Chondrocyte (in vitro differentiated cells): ENCODE measurements at regions not wholly inside any gene's neighbourhood (a gene's known extent, or its start where the extent isn't known, plus 50 kb on each side); places are given as distances from the start of the nearest gene placed in this dataset.

ENCODE experiments used
- DNase-seq: peaks from one replicate; pipeline ENCODE4 v3.0.0; 2021; ENCODE audit warnings: mixed read lengths, low spot score
- H3K27ac Mint-ChIP-seq: one replicate; pipeline ENCODE4 v1.8.0; 2021; ENCODE audit warnings: mild to moderate bottlenecking, moderate library complexity, mixed read lengths; ENCODE audit not compliant: unreplicated experiment
- H3K27me3 Mint-ChIP-seq: 2 replicates; pipeline ENCODE4 v1.8.0; 2021; ENCODE audit warnings: low read depth, mixed read lengths
- H3K36me3 Mint-ChIP-seq: 2 replicates; pipeline ENCODE4 v1.8.0; 2021; ENCODE audit warnings: low read depth, mixed read lengths
- H3K4me1 Mint-ChIP-seq: 2 replicates; pipeline ENCODE4 v1.8.0; 2021; ENCODE audit warnings: low read depth, mild to moderate bottlenecking, mixed read lengths
- H3K4me3 Mint-ChIP-seq: one replicate; pipeline ENCODE4 v1.8.0; 2021; ENCODE audit warnings: mild to moderate bottlenecking, moderate library complexity, mixed read lengths; ENCODE audit not compliant: unreplicated experiment
- H3K9me3 Mint-ChIP-seq: 2 replicates; pipeline ENCODE4 v1.8.0; 2021; ENCODE audit warnings: low read depth, mixed read lengths
- TF ChIP-seq, protein P1 (sequence below): fragments of 200-600 bp; sonication (generic); IDR thresholded peaks from 2 replicates; pipeline ENCODE4 v1.5.0; 2021; ENCODE audit warnings: antibody characterized with exemption, mild to moderate bottlenecking, moderate library complexity

DNA sequence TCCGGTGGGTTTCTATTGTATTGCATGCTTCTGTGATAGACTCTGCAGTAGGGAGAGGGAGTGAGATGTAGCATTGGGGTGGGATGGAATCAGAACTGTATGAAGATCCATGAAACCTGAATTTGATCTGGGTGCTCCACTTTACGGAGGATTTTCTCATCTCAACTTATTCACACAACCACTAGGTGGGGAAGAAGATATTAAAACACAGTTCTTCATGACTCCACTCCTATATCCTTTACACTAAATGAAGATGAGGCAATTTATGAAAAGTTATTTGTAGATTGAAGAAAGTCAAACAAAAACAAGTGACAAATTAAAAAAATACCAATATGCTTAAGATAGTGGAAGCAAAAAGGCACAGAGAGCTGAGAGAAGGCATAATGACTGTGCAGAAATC is 92.6 kb upstream of the PDGFD start:
- Mint-ChIP-seq H3K36me3 (no peaks in the 10 kb centered on the region), H3K4me1 (peaks cover 5% of the 10 kb centered on the region), H3K27ac (no peak overlapping the region), H3K27me3 (peaks cover 2% of the 10 kb centered on the region), H3K9me3 (peaks cover 2% of the 10 kb centered on the region), H3K4me3 (no peak overlapping the region)
- TF ChIP-seq, protein P1, sequence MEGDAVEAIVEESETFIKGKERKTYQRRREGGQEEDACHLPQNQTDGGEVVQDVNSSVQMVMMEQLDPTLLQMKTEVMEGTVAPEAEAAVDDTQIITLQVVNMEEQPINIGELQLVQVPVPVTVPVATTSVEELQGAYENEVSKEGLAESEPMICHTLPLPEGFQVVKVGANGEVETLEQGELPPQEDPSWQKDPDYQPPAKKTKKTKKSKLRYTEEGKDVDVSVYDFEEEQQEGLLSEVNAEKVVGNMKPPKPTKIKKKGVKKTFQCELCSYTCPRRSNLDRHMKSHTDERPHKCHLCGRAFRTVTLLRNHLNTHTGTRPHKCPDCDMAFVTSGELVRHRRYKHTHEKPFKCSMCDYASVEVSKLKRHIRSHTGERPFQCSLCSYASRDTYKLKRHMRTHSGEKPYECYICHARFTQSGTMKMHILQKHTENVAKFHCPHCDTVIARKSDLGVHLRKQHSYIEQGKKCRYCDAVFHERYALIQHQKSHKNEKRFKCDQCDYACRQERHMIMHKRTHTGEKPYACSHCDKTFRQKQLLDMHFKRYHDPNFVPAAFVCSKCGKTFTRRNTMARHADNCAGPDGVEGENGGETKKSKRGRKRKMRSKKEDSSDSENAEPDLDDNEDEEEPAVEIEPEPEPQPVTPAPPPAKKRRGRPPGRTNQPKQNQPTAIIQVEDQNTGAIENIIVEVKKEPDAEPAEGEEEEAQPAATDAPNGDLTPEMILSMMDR, result peak; percentile 60
- no peak for DNase-seq

DNA sequence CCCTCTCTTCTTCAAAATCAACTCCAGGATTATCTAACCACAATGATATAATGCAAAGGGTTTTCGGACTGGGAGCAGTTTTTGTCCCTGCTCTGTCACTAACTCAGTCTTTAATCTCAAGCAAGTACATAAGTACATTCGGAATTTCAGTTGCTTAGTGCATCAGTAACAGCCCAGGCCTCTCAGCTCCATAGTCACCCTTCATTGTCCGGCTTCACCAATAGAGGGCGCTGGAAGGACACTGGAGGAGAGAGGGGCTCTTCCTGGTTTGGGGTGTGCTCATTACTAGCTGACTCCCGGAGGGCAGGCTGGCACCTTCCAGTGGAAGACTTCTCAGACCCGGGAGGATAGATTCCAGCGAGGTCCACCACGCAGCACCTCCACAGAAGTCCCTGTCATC is 90.4 kb upstream of the PDGFD start:
- Mint-ChIP-seq H3K27me3 (peaks cover 2% of the 10 kb centered on the region), H3K36me3 (no peaks in the 10 kb centered on the region), H3K4me3 (no peak overlapping the region), H3K27ac (no peak overlapping the region), H3K4me1 (peaks cover 5% of the 10 kb centered on the region), H3K9me3 (peaks cover 2% of the 10 kb centered on the region)
- TF ChIP-seq, protein P1, result peak; percentile 64
- DNase-seq, result no peak

DNA sequence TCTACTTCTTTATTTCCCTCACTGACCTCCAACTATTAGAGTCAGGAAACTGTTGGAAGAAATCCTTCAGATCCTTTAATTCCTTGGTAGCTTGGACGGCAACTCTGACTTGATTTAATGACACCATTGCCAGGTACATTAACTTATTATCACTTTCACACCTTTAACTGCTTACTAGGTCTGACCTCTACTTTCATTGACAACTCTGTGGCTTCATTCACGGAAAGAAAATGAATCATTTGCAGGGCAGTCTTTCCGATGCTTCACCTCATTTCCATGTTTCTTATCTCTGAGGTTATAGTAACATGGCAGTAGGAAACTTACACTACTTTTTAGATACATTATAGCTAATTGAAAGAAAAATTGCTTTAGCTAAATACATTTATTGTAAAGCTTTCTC is 82.6 kb upstream of the PDGFD start:
- H3K27ac Mint-ChIP-seq, result no peak overlapping the region

DNA sequence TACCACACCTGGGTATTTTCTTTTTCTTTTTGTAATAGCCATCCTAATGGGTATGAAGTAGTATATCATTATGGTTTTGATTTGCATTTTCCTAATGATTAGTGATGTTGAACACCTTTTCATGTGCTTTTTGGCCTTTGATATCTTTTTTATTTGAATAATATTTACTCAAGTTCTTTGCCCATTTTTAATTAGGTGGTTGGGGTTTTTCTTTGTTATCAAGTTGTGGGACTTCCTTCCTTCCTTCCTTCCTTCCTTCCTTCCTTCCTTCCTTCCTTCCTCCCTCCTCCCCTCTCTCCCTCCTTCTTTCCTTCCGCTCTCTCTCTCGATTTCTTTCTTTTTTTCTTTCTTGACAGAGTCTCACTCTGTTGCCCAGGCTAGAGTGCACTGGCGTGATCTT is 75.0 kb upstream of the PDGFD start:
- no peaks in the 10 kb centered on the region for H3K9me3 Mint-ChIP-seq
- DNase-seq, result no peak
- no peak overlapping the region for H3K27ac Mint-ChIP-seq
- no peak overlapping the region for H3K4me3 Mint-ChIP-seq
- H3K27me3 Mint-ChIP-seq, result peaks cover 2% of the 10 kb centered on the region
- no peaks in the 10 kb centered on the region for H3K36me3 Mint-ChIP-seq
- TF ChIP-seq, protein P1, result no peak
- no peaks in the 10 kb centered on the region for H3K4me1 Mint-ChIP-seq

More for the DNA sequence above, 82.6 kb upstream of the PDGFD start:
- Mint-ChIP-seq H3K4me1 (no peaks in the 10 kb centered on the region), H3K36me3 (no peaks in the 10 kb centered on the region), H3K9me3 (no peaks in the 10 kb centered on the region), H3K4me3 (no peak overlapping the region), H3K27me3 (peaks cover 2% of the 10 kb centered on the region)
- DNase-seq, result no peak
- TF ChIP-seq, protein P1, result no peak

DNA sequence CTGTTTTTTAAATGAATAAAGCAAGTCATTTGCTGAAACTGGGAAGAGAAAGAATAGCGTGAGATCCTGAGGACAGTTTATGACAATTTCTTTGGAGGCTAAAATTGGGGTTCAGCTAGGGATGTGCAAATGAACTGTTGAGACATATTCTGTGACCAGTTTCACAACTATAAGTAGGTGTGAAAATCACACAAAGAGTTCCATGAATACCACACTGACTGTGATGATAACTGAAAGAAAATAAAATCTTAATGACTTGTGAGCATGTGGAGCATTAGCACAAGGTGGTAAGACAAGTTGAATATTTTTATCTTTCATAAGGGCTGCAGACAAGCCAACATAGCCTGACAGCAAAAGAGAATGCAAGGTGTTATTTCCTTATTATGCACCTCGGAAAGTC is 61.1 kb upstream of the PDGFD start:
- TF ChIP-seq, protein P1, result no peak
- peaks cover 3% of the 10 kb centered on the region for H3K27me3 Mint-ChIP-seq
- no peak overlapping the region for H3K27ac Mint-ChIP-seq
- H3K4me1 Mint-ChIP-seq, result no peaks in the 10 kb centered on the region
- H3K9me3 Mint-ChIP-seq, result no peaks in the 10 kb centered on the region
- no peak for DNase-seq
- no peak overlapping the region for H3K4me3 Mint-ChIP-seq
- H3K36me3 Mint-ChIP-seq, result no peaks in the 10 kb centered on the region
